SK-N-SH (cell line): ENCODE measurements at regions not wholly inside any gene's neighbourhood (a gene's known extent, or its start where the extent isn't known, plus 50 kb on each side); places are given as distances from the start of the nearest gene placed in this dataset.

ENCODE experiments used
- CTCF ChIA-PET: fragments of 300-600, 350-600 bp; formaldehyde crosslinking; extraction: SDS; loops from one replicate; lab custom pipeline; 2021; lab: Yijun Ruan, JAX
- POLR2A ChIA-PET: fragments of 350-600 bp; sonication (Branson Sonifier 250); formaldehyde crosslinking; extraction: SDS; loops from one replicate; lab custom pipeline; 2020; ENCODE audit warnings: antibody characterized with exemption, inconsistent platforms; lab: Yijun Ruan, JAX
- DNase-seq: peaks from one replicate; pipeline ENCODE4 v3.0.0; 2012
- H2AFZ ChIP-seq: fragments of 200-600 bp; sonication (generic); 2 replicates; pipeline ENCODE4 v1.8.1; 2016; ENCODE audit warnings: antibody characterized with exemption, mild to moderate bottlenecking, low read depth
- H3F3A ChIP-seq: fragments of 200-600 bp; sonication (generic); replicated peaks from 2 replicates; pipeline ENCODE3; 2016; ENCODE audit warnings: antibody characterized with exemption, mild to moderate bottlenecking; ENCODE audit not compliant: insufficient read depth
- H3K27ac ChIP-seq, 2 experiments: fragments of 200-500 bp in 1 of 2; fragments of 200-600 bp in 1 of 2; sonication (Bioruptor generic) in 1 of 2; sonication (generic), shearing (Covaris generic) in 1 of 2; 2 replicates each; pipeline versions ENCODE4 v1.5.1 to v1.6.1; 2014 to 2016; ENCODE audit warnings: low read depth in 2 of 2, inconsistent platforms in 1 of 2, low read length in 1 of 2, mild to moderate bottlenecking in 1 of 2, mixed read lengths in 1 of 2
- H3K27me3 ChIP-seq: fragments of 200-600 bp; sonication (generic), shearing (Covaris generic); 2 replicates; pipeline ENCODE4 v1.6.1; 2016; ENCODE audit warnings: mixed run types; ENCODE audit not compliant: insufficient read depth
- H3K36me3 ChIP-seq, 2 experiments: fragments of 200-500 bp in 1 of 2; fragments of 200-600 bp in 1 of 2; sonication (Bioruptor generic) in 1 of 2; sonication (generic) in 1 of 2; replicated peaks in 1 of 2; 2 replicates each; pipeline versions ENCODE3 to v1.5.1; 2014 to 2016; ENCODE audit warnings: low read length in 1 of 2, mild to moderate bottlenecking in 1 of 2; ENCODE audit not compliant: insufficient read depth in 2 of 2, control insufficient read depth in 1 of 2
- H3K4me1 ChIP-seq, 2 experiments: fragments of 200-500 bp in 1 of 2; fragments of 200-600 bp in 1 of 2; sonication (Bioruptor generic) in 1 of 2; sonication (generic), shearing (Covaris generic) in 1 of 2; 2 replicates each; pipeline versions ENCODE4 v1.5.1 to v1.6.1; 2014 to 2016; ENCODE audit warnings: low read depth in 1 of 2, low read length in 1 of 2, mixed run types in 1 of 2; ENCODE audit not compliant: insufficient read depth in 2 of 2, control insufficient read depth in 1 of 2
- H3K4me2 ChIP-seq: fragments of 200-600 bp; sonication (generic), shearing (Covaris generic); 2 replicates; pipeline ENCODE4 v1.6.1; 2017; ENCODE audit warnings: mixed run types
- H3K4me3 ChIP-seq, 2 experiments: fragments of 200-500 bp in 1 of 2; fragments of 200-600 bp in 1 of 2; sonication (Bioruptor generic) in 1 of 2; sonication (generic), shearing (Covaris generic) in 1 of 2; 2 replicates each; pipeline versions ENCODE4 v1.5.1 to v1.8.1; 2014 to 2016; ENCODE audit warnings: low read depth in 2 of 2, inconsistent platforms in 1 of 2, low read length in 1 of 2, mild to moderate bottlenecking in 1 of 2, mixed read lengths in 1 of 2, moderate library complexity in 1 of 2
- H3K79me2 ChIP-seq: fragments of 200-600 bp; sonication (generic); 2 replicates; pipeline ENCODE4 v1.8.1; 2017; ENCODE audit warnings: mild to moderate bottlenecking; ENCODE audit not compliant: insufficient read depth
- H3K9ac ChIP-seq: fragments of 200-600 bp; sonication (generic); 2 replicates; pipeline ENCODE4 v1.6.1; 2017; ENCODE audit warnings: mixed run types
- H3K9me2 ChIP-seq: fragments of 200-600 bp; sonication (generic); 2 replicates; pipeline ENCODE4 v1.6.1; 2017; ENCODE audit warnings: mixed run types
- H3K9me3 ChIP-seq: fragments of 200-600 bp; sonication (generic); 2 replicates; pipeline ENCODE4 v1.6.1; 2017; ENCODE audit warnings: mixed run types, mild to moderate bottlenecking, moderate library complexity
- H4K20me1 ChIP-seq: fragments of 200-600 bp; sonication (generic); 2 replicates; pipeline ENCODE4 v1.6.1; 2017; ENCODE audit warnings: mild to moderate bottlenecking, mixed run types; ENCODE audit not compliant: insufficient read depth
- EP300 ChIP-seq, 2 experiments: IDR thresholded peaks; 2 replicates each; pipeline versions ENCODE4 v1.4.0 to v1.6.1; 2012; ENCODE audit warnings: borderline replicate concordance in 1 of 2, low read depth in 1 of 2, low read length in 1 of 2
- EZH2phosphoT487 ChIP-seq: fragments of 200-600 bp; sonication (generic); IDR thresholded peaks from 2 replicates; pipeline ENCODE4 v1.6.1; 2017; ENCODE audit warnings: low read depth, mixed run types, mild to moderate bottlenecking, antibody characterized with exemption, moderate library complexity, borderline replicate concordance
- IRF3 ChIP-seq: fragments of 150-350 bp; IDR thresholded peaks from 2 replicates; pipeline ENCODE4 v1.6.1; 2016; ENCODE audit warnings: mild to moderate bottlenecking, low read depth, low read length
- JUND ChIP-seq: IDR thresholded peaks from 2 replicates; pipeline ENCODE4 v1.4.0; 2012
- MAX ChIP-seq: IDR thresholded peaks from 2 replicates; pipeline ENCODE4 v1.4.0; 2012; ENCODE audit warnings: low read depth
- NRF1 ChIP-seq: IDR thresholded peaks from 2 replicates; pipeline ENCODE4 v1.6.1; 2012; ENCODE audit warnings: low read depth, mild to moderate bottlenecking, low read length
- RAD21 ChIP-seq: IDR thresholded peaks from 2 replicates; pipeline ENCODE4 v1.6.1; 2012; ENCODE audit warnings: mild to moderate bottlenecking, low read length
- RCOR1 ChIP-seq: fragments of 150-350 bp; IDR thresholded peaks from 2 replicates; pipeline ENCODE4 v1.6.1; 2017; ENCODE audit warnings: antibody characterized with exemption, low read length
- SIN3A ChIP-seq: IDR thresholded peaks from 2 replicates; pipeline ENCODE4 v1.6.1; 2012; ENCODE audit warnings: low read depth, mild to moderate bottlenecking, low read length, moderate library complexity, borderline replicate concordance
- SMC3 ChIP-seq: IDR thresholded peaks from 2 replicates; pipeline ENCODE4 v1.6.1; 2012; ENCODE audit warnings: low read depth, low read length, improper control_type of control experiment
- TAF1 ChIP-seq: IDR thresholded peaks from 2 replicates; pipeline ENCODE4 v1.6.1; 2012; ENCODE audit warnings: low read depth, mild to moderate bottlenecking, low read length, moderate library complexity, borderline replicate concordance
- TCF12 ChIP-seq: IDR thresholded peaks from 2 replicates; pipeline ENCODE4 v1.4.0; 2012
- TEAD4 ChIP-seq: IDR thresholded peaks from 2 replicates; pipeline ENCODE4 v1.4.0; 2012; ENCODE audit warnings: mild to moderate bottlenecking, borderline replicate concordance; ENCODE audit not compliant: insufficient read depth
- USF1 ChIP-seq: IDR thresholded peaks from 2 replicates; pipeline ENCODE4 v1.4.0; 2012; ENCODE audit warnings: low read depth, borderline replicate concordance
- YY1 ChIP-seq: IDR thresholded peaks from 2 replicates; pipeline ENCODE4 v1.4.0; 2012; ENCODE audit warnings: low read depth, mild to moderate bottlenecking
- WGBS: methylation state at CpG from one replicate; pipeline ENCODE4 v1.1.6; 2017; ENCODE audit warnings: low lambda C conversion rate; 5-methylcytosine and 5-hydroxymethylcytosine counted together

- no peaks in the 10 kb centered on the region for H4K20me1 ChIP-seq
- H3K27ac ChIP-seq: no peak overlapping the region
- H3K9ac ChIP-seq: no peak overlapping the region
- no peaks in the 10 kb centered on the region for H3K27me3 ChIP-seq
- ChIA-PET CTCF (no interaction called here), POLR2A (no interaction called here)
- 25% methylated on average over 12 of the region's 12 CpGs for WGBS
- H3K4me1 ChIP-seq: no peaks in the 10 kb centered on the region
- H3K36me3 ChIP-seq: no peaks in the 10 kb centered on the region
- H3K9me2 ChIP-seq: no peaks in the 10 kb centered on the region
- no peaks in the 10 kb centered on the region for H3F3A ChIP-seq
- TF ChIP-seq RCOR1 (no peak), MAX (no peak), EP300 (IDR thresholded peaks at IDR 0.05; ENCODE audit: borderline replicate concordance in 1 of 2, low read depth in 1 of 2, low read length in 1 of 2) (no peak), TCF12 (no peak), EZH2phosphoT487 (no peak), JUND (no peak), TAF1 (no peak), USF1 (no peak), RAD21 (no peak)
- no peaks in the 10 kb centered on the region for H3K9me3 ChIP-seq
- DNase-seq: no peak
- H3K4me2 ChIP-seq: no peak overlapping the region
- H3K79me2 ChIP-seq: no peaks in the 10 kb centered on the region
- H2AFZ ChIP-seq: no peak overlapping the region
- H3K4me3 ChIP-seq: no peak overlapping the region
Observed at GRCh38 chr18:76167845-76168621, 327.0 kb downstream of the ZNF516 start.

DNA sequence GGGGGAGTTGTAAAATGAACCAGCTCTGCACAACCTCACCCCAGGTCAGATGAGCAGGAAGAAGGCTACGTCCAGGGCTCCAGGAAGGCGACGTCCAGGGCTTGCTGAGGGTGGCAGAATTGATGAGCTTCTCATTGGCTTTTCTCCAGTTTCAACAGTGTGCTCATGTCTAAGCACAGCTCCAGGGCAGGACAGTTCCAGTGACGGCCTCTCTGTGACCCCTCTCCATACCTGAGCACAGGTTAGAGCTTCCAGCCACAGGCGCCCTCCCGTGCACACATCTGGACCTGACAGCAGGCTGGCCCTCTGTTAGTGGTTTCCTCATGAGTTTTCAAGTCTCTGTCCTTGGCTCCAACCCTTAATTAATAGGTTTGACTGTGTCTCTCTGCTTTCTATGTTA, 327.6 kb downstream of the ZNF516 start:
- H3K36me3 ChIP-seq: no peaks in the 10 kb centered on the region
- TF ChIP-seq TEAD4 (no peak), YY1 (no peak), RAD21 (no peak), NRF1 (no peak)
- H3K4me2 ChIP-seq: no peak overlapping the region
- H3K27ac ChIP-seq: no peak overlapping the region
- DNase-seq: no peak
- no peak overlapping the region for H2AFZ ChIP-seq
- CTCF ChIA-PET: no interaction called here
- H3K9me2 ChIP-seq: no peaks in the 10 kb centered on the region
- WGBS: 21% methylated on average over 5 of the region's 6 CpGs
- no peak overlapping the region for H3K9ac ChIP-seq
- H3K4me3 ChIP-seq: no peak overlapping the region
- H3F3A ChIP-seq: no peaks in the 10 kb centered on the region
- H3K79me2 ChIP-seq: no peaks in the 10 kb centered on the region
- H3K27me3 ChIP-seq: no peaks in the 10 kb centered on the region
- no peaks in the 10 kb centered on the region for H3K9me3 ChIP-seq
- H4K20me1 ChIP-seq: no peaks in the 10 kb centered on the region
- H3K4me1 ChIP-seq: no peaks in the 10 kb centered on the region
- POLR2A ChIA-PET: no interaction called here

- Histone ChIP-seq H3K36me3 (no peaks in the 10 kb centered on the region), H3K9me3 (no peaks in the 10 kb centered on the region)
- TF ChIP-seq SIN3A (no peak), SMC3 (no peak), IRF3 (no peak)
- TF ChIP-seq, all 33 proteins: peak for 0
- ChIA-PET POLR2A (no interaction called here), CTCF (no interaction called here)
- Histone ChIP-seq H3K9ac (no peak overlapping the region), H3K27me3 (no peaks in the 10 kb centered on the region), H3K4me2 (no peak overlapping the region), H3F3A (no peaks in the 10 kb centered on the region), H3K9me2 (no peaks in the 10 kb centered on the region), H3K4me3 (no peak overlapping the region), H4K20me1 (no peaks in the 10 kb centered on the region), H2AFZ (no peak overlapping the region), H3K79me2 (no peaks in the 10 kb centered on the region), H3K4me1 (no peaks in the 10 kb centered on the region), H3K27ac (no peak overlapping the region)
- DNase-seq: no peak
- 39% methylated on average over 7 of the region's 7 CpGs for WGBS
Observed at GRCh38 chr18:76162886-76163285, 332.2 kb downstream of the ZNF516 start.
